ENCODE measurements at regions not wholly inside any gene's neighbourhood (a gene's known extent, or its start where the extent isn't known, plus 50 kb on each side); places are given as distances from the start of the nearest gene placed in this dataset.
A peak's percentile ranks its signal among the peaks of the same experiment; 100 is the strongest.
"Not testable (repeated sequence)": the region's sequence is repeated elsewhere in the genome, so short reads cannot be mapped to it uniquely, and the experiment has no call there.

DNA sequence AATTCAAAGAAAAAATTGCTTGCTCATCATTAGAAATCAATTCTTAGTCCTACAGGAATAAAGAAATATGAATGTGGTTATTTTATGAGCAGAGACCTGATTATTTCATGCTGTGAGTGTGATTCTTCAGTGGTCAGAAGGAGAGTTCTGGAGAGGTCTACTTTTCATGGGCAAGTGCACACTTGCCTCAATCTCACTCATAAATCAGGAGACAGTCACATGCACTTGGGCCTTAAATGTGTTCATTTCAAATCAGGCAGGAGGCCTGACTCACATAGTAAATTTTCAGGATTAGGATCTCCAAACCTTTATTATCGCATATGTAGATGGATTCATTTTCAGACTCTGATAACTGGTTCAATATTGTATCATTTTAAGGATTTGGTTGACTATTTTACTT is 323.2 kb upstream of the CCNH start:
- no peak overlapping the region for H3K9ac ChIP-seq (ENCODE audit: low read depth, low read length)
- H3K27me3 ChIP-seq (ENCODE audit: insufficient read depth, low read length), result no peaks in the 10 kb centered on the region
- H3K4me1 ChIP-seq (ENCODE audit: insufficient read depth, low read length), result peaks cover 8% of the 10 kb centered on the region; the same call in 1 of the 2 replicates
- H3K36me3 ChIP-seq (ENCODE audit: insufficient read depth, low read depth, low read length), result no peaks in the 10 kb centered on the region
- no peak overlapping the region for H3K27ac ChIP-seq (ENCODE audit: low read length)
- H3K4me3 ChIP-seq (ENCODE audit: low read length), result no peak overlapping the region
- H3K9me3 ChIP-seq (ENCODE audit: insufficient read depth, low read depth, low read length), result no peaks in the 10 kb centered on the region

DNA sequence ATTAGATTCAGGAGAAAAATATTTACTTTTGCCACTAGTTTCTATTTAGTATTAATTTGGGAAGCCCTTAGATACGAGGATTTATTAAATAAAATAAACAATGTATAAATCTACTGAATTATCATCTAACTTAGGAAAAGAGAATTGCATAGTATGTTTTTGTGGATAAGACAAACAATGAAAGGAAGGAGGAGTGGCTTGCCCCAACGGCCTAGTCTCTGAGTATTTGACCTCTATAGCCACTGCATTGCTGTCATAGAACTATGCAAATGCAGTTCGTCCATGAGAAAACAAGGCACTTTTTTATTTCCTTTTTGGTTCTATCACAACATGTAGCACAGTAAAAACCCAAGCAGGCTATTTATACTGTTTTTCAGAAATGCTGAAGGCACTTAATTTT is 321.2 kb upstream of the CCNH start:
- Histone ChIP-seq H3K4me3 (ENCODE audit: low read length) (no peak overlapping the region), H3K27ac (ENCODE audit: low read length) (no peak overlapping the region), H3K36me3 (ENCODE audit: insufficient read depth, low read depth, low read length) (no peaks in the 10 kb centered on the region), H3K4me1 (ENCODE audit: insufficient read depth, low read length) (peaks cover 8% of the 10 kb centered on the region; the same call in 1 of the 2 replicates), H3K9ac (ENCODE audit: low read depth, low read length) (no peak overlapping the region), H3K9me3 (ENCODE audit: insufficient read depth, low read depth, low read length) (no peaks in the 10 kb centered on the region), H3K27me3 (ENCODE audit: insufficient read depth, low read length) (no peaks in the 10 kb centered on the region)

GRCh38 chr5:87732875-87733768 is 320.4 kb upstream of the CCNH start:
- H3K27ac ChIP-seq (ENCODE audit: low read length), result no peak overlapping the region
- H3K4me3 ChIP-seq (ENCODE audit: low read length), result no peak overlapping the region
- peaks cover 8% of the 10 kb centered on the region; the same call in 1 of the 2 replicates for H3K4me1 ChIP-seq (ENCODE audit: insufficient read depth, low read length)
- H3K9me3 ChIP-seq (ENCODE audit: insufficient read depth, low read depth, low read length), result no peaks in the 10 kb centered on the region
- no peak overlapping the region for H3K9ac ChIP-seq (ENCODE audit: low read depth, low read length)
- H3K36me3 ChIP-seq (ENCODE audit: insufficient read depth, low read depth, low read length), result no peaks in the 10 kb centered on the region
- no peaks in the 10 kb centered on the region for H3K27me3 ChIP-seq (ENCODE audit: insufficient read depth, low read length)

GRCh38 chr5:87729781-87730180 is 317.1 kb upstream of the CCNH start:
- no peaks in the 10 kb centered on the region for H3K27me3 ChIP-seq (ENCODE audit: insufficient read depth, low read length)
- H3K4me3 ChIP-seq (ENCODE audit: low read length), result no peak overlapping the region
- no peak overlapping the region for H3K27ac ChIP-seq (ENCODE audit: low read length)
- H3K4me1 ChIP-seq (ENCODE audit: insufficient read depth, low read length), result peaks cover 8% of the 10 kb centered on the region; the same call in 1 of the 2 replicates
- no peak overlapping the region for H3K9ac ChIP-seq (ENCODE audit: low read depth, low read length)
- no peaks in the 10 kb centered on the region for H3K9me3 ChIP-seq (ENCODE audit: insufficient read depth, low read depth, low read length)
- H3K36me3 ChIP-seq (ENCODE audit: insufficient read depth, low read depth, low read length), result no peaks in the 10 kb centered on the region

DNA sequence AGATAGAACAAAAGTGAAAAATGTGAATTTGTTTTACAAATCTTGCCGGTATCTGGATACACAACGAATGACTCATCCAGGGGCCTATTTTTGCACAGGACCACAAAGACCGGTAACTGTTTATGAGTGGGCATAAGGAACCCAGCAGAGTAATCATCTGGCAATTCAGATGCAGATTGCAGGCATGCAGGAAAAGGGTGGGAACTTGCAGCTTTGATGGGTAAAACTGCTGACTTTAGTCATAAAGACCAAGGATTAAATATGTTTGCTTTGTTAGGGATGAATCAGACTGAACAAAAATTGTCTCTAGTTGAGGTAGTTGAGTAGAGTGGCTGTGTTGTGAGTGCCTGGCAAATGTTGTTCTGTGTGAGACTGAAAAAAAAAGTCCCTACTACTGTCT is 309.6 kb upstream of the CCNH start:
- no peaks in the 10 kb centered on the region for H3K36me3 ChIP-seq (ENCODE audit: insufficient read depth, low read depth, low read length)
- H3K9ac ChIP-seq (ENCODE audit: low read depth, low read length), result no peak overlapping the region
- peaks cover 4% of the 10 kb centered on the region; the same call in 1 of the 2 replicates for H3K9me3 ChIP-seq (ENCODE audit: insufficient read depth, low read depth, low read length)
- peaks cover 10% of the 10 kb centered on the region for H3K4me1 ChIP-seq (ENCODE audit: insufficient read depth, low read length)
- H3K27ac ChIP-seq (ENCODE audit: low read length), result peak overlapping the region; percentile 18
- no peaks in the 10 kb centered on the region for H3K27me3 ChIP-seq (ENCODE audit: insufficient read depth, low read length)
- H3K4me3 ChIP-seq (ENCODE audit: low read length), result no peak overlapping the region

DNA sequence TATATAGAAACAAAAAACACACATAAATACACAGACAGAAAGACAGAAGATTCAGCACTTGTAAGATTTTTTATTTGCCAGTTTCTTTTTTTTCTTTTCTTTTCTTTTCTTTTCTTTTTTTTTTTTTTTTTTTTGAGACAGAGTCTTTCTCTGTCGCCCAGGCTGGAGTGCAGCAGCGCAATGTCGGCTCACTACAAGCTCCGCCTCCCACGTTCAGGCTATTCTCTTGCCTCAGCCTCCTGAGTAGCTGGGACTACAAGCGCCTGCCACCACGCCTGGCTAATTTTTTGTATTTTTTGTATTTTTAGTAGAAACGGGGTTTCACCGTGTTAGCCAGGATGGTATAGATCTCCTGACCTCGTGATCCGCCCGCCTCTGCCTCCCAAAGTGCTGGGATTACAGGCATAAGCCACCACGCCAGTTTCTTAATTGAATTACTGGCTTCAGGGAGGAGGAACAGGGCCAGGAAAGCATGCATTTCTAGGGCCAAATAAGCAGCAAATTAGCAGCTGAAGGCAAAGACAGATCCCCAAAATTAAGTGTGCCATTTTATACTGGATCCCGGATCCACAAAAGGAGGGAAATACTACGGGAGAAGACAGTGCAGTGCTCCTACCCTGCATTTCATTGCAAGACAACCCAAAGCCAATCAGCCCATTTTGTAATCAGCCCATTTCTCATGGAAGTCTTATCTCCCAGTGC is 305.6 kb upstream of the CCNH start:
- not testable (repeated sequence) for H3K4me3 ChIP-seq (ENCODE audit: low read length); H3K9me3 ChIP-seq (ENCODE audit: insufficient read depth, low read depth, low read length)

GRCh38 chr5:87717761-87718160 is 305.0 kb upstream of the CCNH start:
- Histone ChIP-seq H3K27ac (ENCODE audit: low read length) (no peak overlapping the region), H3K4me1 (ENCODE audit: insufficient read depth, low read length) (peaks cover 9% of the 10 kb centered on the region), H3K36me3 (ENCODE audit: insufficient read depth, low read depth, low read length) (no peaks in the 10 kb centered on the region), H3K27me3 (ENCODE audit: insufficient read depth, low read length) (no peaks in the 10 kb centered on the region), H3K9ac (ENCODE audit: low read depth, low read length) (no peak overlapping the region), H3K9me3 (ENCODE audit: insufficient read depth, low read depth, low read length) (peaks cover 4% of the 10 kb centered on the region; the same call in 1 of the 2 replicates), H3K4me3 (ENCODE audit: low read length) (no peak overlapping the region)

More for the DNA sequence above, 305.6 kb upstream of the CCNH start:
- H3K36me3 ChIP-seq (ENCODE audit: insufficient read depth, low read depth, low read length); H3K4me1 ChIP-seq (ENCODE audit: insufficient read depth, low read length); H3K9ac ChIP-seq (ENCODE audit: low read depth, low read length); H3K27me3 ChIP-seq (ENCODE audit: insufficient read depth, low read length); H3K27ac ChIP-seq (ENCODE audit: low read length): not testable (repeated sequence)

DNA sequence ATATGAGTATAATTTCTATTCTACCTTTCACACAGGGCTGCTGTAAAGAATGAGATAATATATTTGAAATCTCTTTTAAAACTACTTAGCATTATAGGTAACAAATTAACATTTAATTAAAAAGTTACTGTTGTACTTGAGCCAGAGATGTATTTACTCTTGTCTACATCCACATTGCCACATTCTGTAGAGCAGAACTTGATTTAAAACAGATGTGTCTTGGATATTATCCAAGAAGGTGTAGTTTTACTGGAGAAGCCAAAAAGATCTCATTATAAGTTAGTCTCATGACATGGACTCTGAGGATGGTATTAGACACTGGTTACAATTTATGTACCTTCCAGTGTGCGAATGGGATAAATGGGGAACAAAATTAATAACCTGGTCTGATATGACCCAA is 293.1 kb upstream of the CCNH start:
- Histone ChIP-seq H3K4me1 (ENCODE audit: insufficient read depth, low read length) (no peaks in the 10 kb centered on the region), H3K27ac (ENCODE audit: low read length) (no peak overlapping the region), H3K27me3 (ENCODE audit: insufficient read depth, low read length) (no peaks in the 10 kb centered on the region), H3K36me3 (ENCODE audit: insufficient read depth, low read depth, low read length) (no peaks in the 10 kb centered on the region), H3K4me3 (ENCODE audit: low read length) (no peak overlapping the region), H3K9ac (ENCODE audit: low read depth, low read length) (no peak overlapping the region), H3K9me3 (ENCODE audit: insufficient read depth, low read depth, low read length) (no peaks in the 10 kb centered on the region)

- no peak overlapping the region for H3K9ac ChIP-seq (ENCODE audit: low read depth, low read length)
- no peak overlapping the region for H3K27ac ChIP-seq (ENCODE audit: low read length)
- no peaks in the 10 kb centered on the region for H3K36me3 ChIP-seq (ENCODE audit: insufficient read depth, low read depth, low read length)
- peaks cover 5% of the 10 kb centered on the region; the same call in 1 of the 2 replicates for H3K9me3 ChIP-seq (ENCODE audit: insufficient read depth, low read depth, low read length)
- H3K4me3 ChIP-seq (ENCODE audit: low read length), result no peak overlapping the region
- no peaks in the 10 kb centered on the region for H3K27me3 ChIP-seq (ENCODE audit: insufficient read depth, low read length)
- no peaks in the 10 kb centered on the region for H3K4me1 ChIP-seq (ENCODE audit: insufficient read depth, low read length)
Observed at GRCh38 chr5:87686975-87687374, 274.2 kb upstream of the CCNH start.

- Histone ChIP-seq H3K27ac (ENCODE audit: low read length) (no peak overlapping the region), H3K9ac (ENCODE audit: low read depth, low read length) (no peak overlapping the region), H3K9me3 (ENCODE audit: insufficient read depth, low read depth, low read length) (peaks cover 5% of the 10 kb centered on the region; the same call in 1 of the 2 replicates), H3K4me3 (ENCODE audit: low read length) (no peak overlapping the region), H3K36me3 (ENCODE audit: insufficient read depth, low read depth, low read length) (no peaks in the 10 kb centered on the region), H3K4me1 (ENCODE audit: insufficient read depth, low read length) (no peaks in the 10 kb centered on the region), H3K27me3 (ENCODE audit: insufficient read depth, low read length) (no peaks in the 10 kb centered on the region)
Observed at GRCh38 chr5:87686018-87686417, 273.3 kb upstream of the CCNH start.

DNA sequence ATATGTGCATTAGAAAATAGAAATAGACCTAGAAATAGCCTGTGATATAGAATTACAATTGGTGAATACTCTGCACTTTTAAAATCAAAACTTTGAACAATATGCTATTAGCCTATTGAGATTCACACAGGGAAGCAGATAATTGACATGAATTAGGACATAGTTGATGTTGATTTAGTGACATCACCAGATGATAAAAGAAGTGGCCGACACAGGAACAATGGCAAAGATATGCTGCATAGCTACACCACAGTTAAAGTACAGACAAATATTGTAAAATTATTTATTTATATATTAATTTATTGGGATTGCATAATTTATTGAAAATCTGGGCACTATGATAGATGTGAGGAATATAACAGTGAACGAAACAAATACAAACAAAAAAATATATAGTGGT is 261.5 kb upstream of the CCNH start:
- H3K27me3 ChIP-seq (ENCODE audit: insufficient read depth, low read length), result no peaks in the 10 kb centered on the region
- H3K9me3 ChIP-seq (ENCODE audit: insufficient read depth, low read depth, low read length), result no peaks in the 10 kb centered on the region
- no peak overlapping the region for H3K27ac ChIP-seq (ENCODE audit: low read length)
- no peak overlapping the region for H3K9ac ChIP-seq (ENCODE audit: low read depth, low read length)
- no peaks in the 10 kb centered on the region for H3K36me3 ChIP-seq (ENCODE audit: insufficient read depth, low read depth, low read length)
- no peaks in the 10 kb centered on the region for H3K4me1 ChIP-seq (ENCODE audit: insufficient read depth, low read length)
- no peak overlapping the region for H3K4me3 ChIP-seq (ENCODE audit: low read length)

DNA sequence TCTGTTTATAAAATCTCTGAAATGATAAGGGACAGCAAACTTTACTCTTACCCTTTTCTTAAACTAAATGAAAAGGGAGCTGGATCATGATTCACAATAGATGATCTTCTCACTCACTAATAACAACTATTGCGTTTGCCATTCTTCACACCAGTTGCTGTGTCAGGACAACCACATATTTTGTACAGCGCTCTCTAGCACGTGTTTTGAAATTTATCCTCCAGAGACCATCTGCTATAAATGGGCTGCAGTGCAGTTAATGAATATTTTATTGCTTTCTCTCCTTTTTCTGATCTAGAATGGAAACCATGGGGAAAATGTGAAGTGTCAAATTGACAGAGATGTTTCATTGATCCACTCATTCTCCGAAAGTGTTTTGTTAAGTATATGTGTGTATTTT is 258.4 kb upstream of the CCNH start:
- H3K9ac ChIP-seq (ENCODE audit: low read depth, low read length), result no peak overlapping the region
- H3K9me3 ChIP-seq (ENCODE audit: insufficient read depth, low read depth, low read length), result no peaks in the 10 kb centered on the region
- H3K4me1 ChIP-seq (ENCODE audit: insufficient read depth, low read length), result no peaks in the 10 kb centered on the region
- no peaks in the 10 kb centered on the region for H3K36me3 ChIP-seq (ENCODE audit: insufficient read depth, low read depth, low read length)
- H3K4me3 ChIP-seq (ENCODE audit: low read length), result no peak overlapping the region
- no peak overlapping the region for H3K27ac ChIP-seq (ENCODE audit: low read length)
- H3K27me3 ChIP-seq (ENCODE audit: insufficient read depth, low read length), result no peaks in the 10 kb centered on the region

Data from iPS-20b (cell line).